Esophagus (tissue), 2 donors: ENCODE measurements at regions not wholly inside any gene's neighbourhood (a gene's known extent, or its start where the extent isn't known, plus 50 kb on each side); places are given as distances from the start of the nearest gene placed in this dataset.
"Not testable (repeated sequence)": the region's sequence is repeated elsewhere in the genome, so short reads cannot be mapped to it uniquely, and the experiment has no call there.

ENCODE experiments used
- H3K27ac ChIP-seq, 2 donors: one replicate each; pipeline ENCODE4 v1.5.1; 2013; ENCODE audit warnings: low read depth in 2 of 2, mild to moderate bottlenecking in 2 of 2, inconsistent platforms in 1 of 2, low read length in 1 of 2, moderate library complexity in 1 of 2
- H3K27me3 ChIP-seq, 2 donors: one replicate each; pipeline ENCODE4 v1.6.1; 2013; ENCODE audit warnings: low read length in 2 of 2, control low read depth in 1 of 2, mild to moderate bottlenecking in 1 of 2; ENCODE audit not compliant: insufficient read depth in 2 of 2, control insufficient read depth in 1 of 2
- H3K36me3 ChIP-seq, 2 donors: one replicate each; pipeline ENCODE4 v1.6.1; 2013; ENCODE audit warnings: low read length in 1 of 2; ENCODE audit not compliant: control insufficient read depth in 2 of 2, insufficient read depth in 2 of 2
- H3K4me1 ChIP-seq, 2 donors: one replicate each; pipeline ENCODE4 v1.6.1; 2013; ENCODE audit warnings: low read length in 1 of 2; ENCODE audit not compliant: control insufficient read depth in 2 of 2, insufficient read depth in 2 of 2
- H3K4me3 ChIP-seq, 2 donors: one replicate each; pipeline ENCODE4 v1.5.1; 2013; ENCODE audit warnings: low read length in 2 of 2, mild to moderate bottlenecking in 2 of 2, low read depth in 1 of 2, moderate library complexity in 1 of 2
- H3K9me3 ChIP-seq, 2 donors: one replicate each; pipeline ENCODE4 v1.6.1; 2013; ENCODE audit warnings: mild to moderate bottlenecking in 2 of 2, low read depth in 1 of 2, low read length in 1 of 2, moderate library complexity in 1 of 2; ENCODE audit not compliant: control insufficient read depth in 2 of 2, insufficient read depth in 1 of 2
- WGBS, 2 donors: extraction: QIAGEN DNeasy Blood & Tissue Kit; methylation state at CpG; one replicate each; pipeline ENCODE4 v1.1.7; 2013; 5-methylcytosine and 5-hydroxymethylcytosine counted together
- donor health status: healthy with polysubstance abuse.
- donor health status: Bipolar disorder and iron deficiency.

DNA sequence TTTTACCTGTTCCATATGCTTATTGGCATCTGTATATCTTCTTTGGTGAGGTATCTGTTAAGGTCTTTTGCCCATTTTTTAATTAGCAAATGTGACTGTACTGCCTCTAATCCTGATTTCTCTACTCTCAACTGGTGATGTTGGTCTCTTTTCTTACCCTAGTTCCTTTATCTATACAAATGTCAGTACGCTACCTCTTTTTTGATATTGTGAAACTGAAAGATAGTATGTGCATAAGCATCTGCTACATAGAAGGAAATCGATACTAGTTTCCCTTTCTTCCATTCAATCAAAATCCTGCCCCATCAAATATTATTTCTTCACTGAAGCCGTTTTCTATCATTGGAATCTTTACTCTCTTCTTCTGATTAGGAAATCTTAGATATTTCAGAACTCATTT, 194.9 kb upstream of the SPOPL start:
- Histone ChIP-seq H3K36me3 (no peaks in the 10 kb centered on the region), H3K4me3 (no peak overlapping the region), H3K27me3 (no peaks in the 10 kb centered on the region), H3K27ac (no peak overlapping the region), H3K9me3 (no peaks in the 10 kb centered on the region), H3K4me1 (no peaks in the 10 kb centered on the region)
- 87 to 88% methylated on average over 3 of the region's 3 CpGs for WGBS, 2 donors

DNA sequence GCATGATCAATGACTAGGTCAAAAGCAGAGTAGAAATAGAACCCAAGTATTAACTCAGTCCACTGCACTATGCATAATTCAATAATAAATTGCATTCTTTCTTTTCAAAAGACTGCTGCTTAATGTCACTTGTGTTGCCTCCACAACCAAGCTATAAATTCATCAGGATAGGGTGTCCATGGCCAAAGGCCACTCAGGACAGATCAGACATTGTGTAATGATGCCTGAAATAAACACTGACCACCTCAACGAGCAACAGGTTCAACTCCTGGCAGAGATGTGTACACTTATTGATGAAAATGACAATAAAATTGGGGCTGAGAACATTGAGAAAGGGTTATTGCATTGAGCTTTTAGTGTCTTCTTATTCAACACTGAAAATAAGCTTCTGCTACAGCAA, 194.5 kb upstream of the SPOPL start:
- Histone ChIP-seq H3K36me3 (no peaks in the 10 kb centered on the region), H3K4me3 (no peak overlapping the region), H3K27me3 (no peaks in the 10 kb centered on the region), H3K9me3 (no peaks in the 10 kb centered on the region), H3K27ac (no peak overlapping the region), H3K4me1 (no peaks in the 10 kb centered on the region)
- 64 to 78% methylated on average over 1 of the region's 1 CpG for WGBS, 2 donors

DNA sequence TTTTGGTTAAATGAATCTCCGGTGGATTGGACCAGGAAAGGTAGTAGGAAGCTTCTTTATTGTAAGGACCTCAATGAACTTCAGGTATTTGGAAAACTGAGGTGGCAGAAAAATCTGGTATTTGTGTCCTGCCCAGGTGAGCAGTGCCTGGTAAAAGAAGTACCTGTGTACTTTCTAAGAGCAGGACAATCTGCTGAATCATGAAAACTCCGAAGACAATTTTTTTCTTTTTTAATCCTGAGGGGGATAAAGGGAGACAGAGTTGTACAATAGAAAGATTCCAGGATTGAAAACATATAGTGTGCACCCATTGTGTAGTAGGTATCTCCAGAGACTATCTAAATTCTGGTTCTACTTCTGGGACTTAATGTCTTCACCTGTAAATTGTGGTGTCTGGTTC, 191.8 kb upstream of the SPOPL start:
- H3K36me3 ChIP-seq = no peaks in the 10 kb centered on the region
- no peak overlapping the region for H3K27ac ChIP-seq
- H3K4me1 ChIP-seq = no peaks in the 10 kb centered on the region
- H3K27me3 ChIP-seq = no peaks in the 10 kb centered on the region
- 86 to 89% methylated on average over 2 of the region's 2 CpGs for WGBS, 2 donors
- H3K4me3 ChIP-seq = no peak overlapping the region
- H3K9me3 ChIP-seq = no peaks in the 10 kb centered on the region

DNA sequence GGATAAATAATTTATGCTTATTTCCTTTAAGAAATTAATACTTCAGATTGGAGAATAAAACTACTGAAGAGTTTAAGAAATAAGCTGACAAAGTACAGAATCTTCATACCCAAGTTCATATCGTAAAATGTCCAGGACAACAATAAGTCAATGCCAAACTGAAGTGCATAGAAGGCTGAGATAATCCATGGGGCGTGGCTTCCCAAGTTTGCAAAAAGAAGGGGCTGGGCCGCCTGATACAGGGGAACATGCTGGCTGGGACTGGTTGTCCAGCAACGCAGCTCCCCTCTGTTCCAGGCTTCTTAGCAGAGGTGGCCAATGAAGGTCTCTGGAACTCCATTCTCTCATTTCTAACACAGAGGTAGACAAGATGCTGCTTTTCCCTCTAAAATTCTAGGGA, 189.5 kb upstream of the SPOPL start:
- Histone ChIP-seq H3K27ac (no peak overlapping the region), H3K4me1 (no peaks in the 10 kb centered on the region), H3K9me3 (no peaks in the 10 kb centered on the region), H3K27me3 (no peaks in the 10 kb centered on the region), H3K36me3 (no peaks in the 10 kb centered on the region), H3K4me3 (no peak overlapping the region)
- 76 to 81% methylated on average over 4 of the region's 4 CpGs for WGBS, 2 donors

DNA sequence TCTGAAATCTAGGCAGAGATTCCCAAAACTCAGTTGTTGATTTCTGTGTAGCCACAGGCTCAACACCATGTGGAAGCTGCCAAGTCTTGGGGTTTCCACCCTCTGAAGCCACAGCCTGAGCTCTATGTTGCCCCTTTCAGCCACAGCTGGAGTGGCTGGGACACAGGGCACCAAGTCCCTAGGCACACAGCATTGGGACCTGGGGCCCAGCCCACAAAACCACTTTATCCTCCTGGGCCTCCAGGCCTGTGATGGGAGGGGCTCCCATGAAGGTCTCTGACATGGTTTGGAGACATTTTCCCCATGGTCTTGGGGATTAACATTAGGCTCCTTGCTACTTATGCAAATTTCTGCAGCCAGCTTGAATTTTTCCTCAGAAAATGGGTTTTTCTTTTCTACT, 186.0 kb upstream of the SPOPL start:
- H3K9me3 ChIP-seq, H3K27me3 ChIP-seq, H3K36me3 ChIP-seq, H3K27ac ChIP-seq, H3K4me3 ChIP-seq, H3K4me1 ChIP-seq: not testable (repeated sequence)

DNA sequence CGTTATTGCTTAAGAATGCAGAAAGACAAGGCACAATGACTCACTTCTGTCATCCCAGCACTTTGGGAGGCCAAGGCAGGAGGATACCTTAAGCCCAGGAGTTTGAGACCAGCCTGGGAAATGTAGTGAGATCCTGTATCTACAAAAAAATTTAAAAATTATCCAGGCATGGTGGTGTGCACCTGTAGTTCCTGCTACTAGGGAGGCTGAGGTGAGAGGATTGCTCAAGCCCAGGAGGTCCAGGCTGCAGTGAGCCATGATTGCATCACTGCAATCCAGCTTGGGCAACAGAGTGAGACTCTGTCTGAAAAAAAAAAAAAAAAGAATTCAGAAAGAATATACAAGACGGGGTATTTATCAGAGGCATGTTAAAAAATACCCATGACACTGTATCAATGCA, 182.0 kb upstream of the SPOPL start:
- H3K27ac ChIP-seq = no peak overlapping the region
- no peaks in the 10 kb centered on the region for H3K36me3 ChIP-seq
- H3K4me1 ChIP-seq = no peaks in the 10 kb centered on the region
- peaks cover 0 to 2% of the 10 kb centered on the region in 2 donors for H3K9me3 ChIP-seq
- 69 to 80% methylated on average over 2 of the region's 2 CpGs for WGBS, 2 donors
- no peak overlapping the region for H3K4me3 ChIP-seq
- no peaks in the 10 kb centered on the region for H3K27me3 ChIP-seq

DNA sequence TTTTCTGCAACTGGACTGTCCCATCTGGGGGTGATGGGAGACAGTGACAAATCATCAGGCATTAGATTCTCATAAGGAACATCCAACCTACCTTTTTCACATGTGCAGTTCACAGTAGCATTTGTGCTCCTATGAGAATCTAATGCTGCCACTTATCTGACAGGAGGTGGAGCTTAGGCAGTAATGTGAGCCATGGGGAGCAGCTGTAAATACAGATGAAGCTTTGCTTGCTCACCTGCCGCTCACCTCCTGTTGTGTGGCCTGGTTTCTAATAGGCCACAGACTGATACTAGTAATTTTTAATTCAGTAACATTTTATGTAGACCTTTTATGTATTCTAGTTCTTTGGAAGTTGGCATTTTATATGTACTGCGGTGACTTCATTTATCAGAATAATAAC, 180.1 kb upstream of the SPOPL start:
- Histone ChIP-seq H3K9me3 (peaks cover 0 to 2% of the 10 kb centered on the region in 2 donors), H3K4me3 (no peak overlapping the region), H3K27ac (no peak overlapping the region), H3K27me3 (no peaks in the 10 kb centered on the region), H3K36me3 (no peaks in the 10 kb centered on the region), H3K4me1 (no peaks in the 10 kb centered on the region)
- WGBS, 2 donors = 79 to 88% methylated on average over 2 of the region's 2 CpGs

DNA sequence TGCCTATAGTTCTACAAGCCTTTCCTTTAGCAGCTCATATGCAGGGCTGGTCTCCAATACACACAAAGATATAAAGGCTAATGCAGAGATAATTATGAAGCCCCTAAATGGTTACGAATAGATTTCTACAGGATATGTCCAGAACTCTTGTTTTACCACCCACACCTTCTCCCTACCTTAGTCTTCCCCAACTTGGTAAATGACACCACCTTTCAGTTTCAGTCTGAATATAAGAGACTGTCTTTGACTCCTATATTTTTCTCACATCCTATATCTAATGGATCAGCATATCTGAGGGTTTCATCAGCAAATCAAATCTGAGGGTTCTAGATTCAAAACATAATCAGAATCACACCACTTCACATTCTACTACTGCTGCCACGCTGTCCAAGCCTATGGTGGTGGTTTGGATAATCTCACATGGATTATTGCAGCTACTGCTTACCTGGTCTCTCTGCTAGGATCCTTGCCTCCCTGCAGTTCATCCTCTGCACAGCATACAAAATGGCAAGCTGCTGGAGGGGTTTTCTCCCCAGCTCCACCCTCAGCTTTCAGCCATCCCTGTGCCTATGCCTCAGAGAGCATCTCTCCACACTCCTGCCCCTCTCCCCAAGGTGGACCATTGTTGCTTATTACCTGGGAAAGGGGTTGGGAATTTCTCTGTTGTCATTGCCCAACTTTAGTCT, 178.0 kb upstream of the SPOPL start:
- Histone ChIP-seq H3K27ac (no peak overlapping the region), H3K27me3 (no peaks in the 10 kb centered on the region), H3K9me3 (peaks cover 0 to 2% of the 10 kb centered on the region in 2 donors), H3K4me3 (no peak overlapping the region), H3K36me3 (no peaks in the 10 kb centered on the region), H3K4me1 (no peaks in the 10 kb centered on the region)
- WGBS, 2 donors = 88 to 93% methylated on average over 2 of the region's 2 CpGs

DNA sequence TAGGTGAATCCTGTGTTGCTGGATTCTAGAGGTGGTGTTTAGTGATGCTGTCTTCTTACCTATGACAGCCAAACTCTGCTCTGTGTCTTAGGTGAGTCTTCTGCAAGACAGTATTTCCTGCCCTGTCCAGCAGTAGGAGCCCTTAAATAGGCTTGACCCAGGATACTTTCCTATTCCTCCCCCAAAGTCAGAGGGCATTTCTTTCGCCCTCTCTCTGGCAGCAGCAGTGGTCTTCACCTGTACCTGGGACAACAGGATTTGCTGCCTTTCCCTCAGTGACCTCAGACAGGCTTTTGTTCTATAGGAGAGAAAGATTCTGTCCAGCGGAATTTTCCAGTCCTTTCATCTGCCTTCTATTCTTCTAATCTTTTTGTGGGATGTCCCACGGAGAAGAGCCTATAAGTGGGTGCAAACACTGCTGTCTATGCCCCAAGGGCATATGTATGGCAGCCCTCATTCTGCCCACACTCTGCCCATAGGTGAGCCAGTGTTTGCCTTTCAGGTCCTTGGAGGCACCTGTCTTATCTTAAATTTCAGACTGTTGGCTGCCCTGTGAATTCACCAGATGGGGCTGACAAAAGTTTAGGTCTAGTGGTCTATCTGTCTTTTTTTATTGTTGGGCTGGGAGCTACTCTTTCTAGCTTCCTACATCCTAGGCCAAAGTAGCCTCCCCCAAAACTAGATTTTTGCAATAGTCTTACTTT, 177.3 kb upstream of the SPOPL start:
- no peaks in the 10 kb centered on the region for H3K36me3 ChIP-seq
- H3K4me1 ChIP-seq = no peaks in the 10 kb centered on the region
- H3K9me3 ChIP-seq = peaks cover 0 to 2% of the 10 kb centered on the region in 2 donors
- no peak overlapping the region for H3K4me3 ChIP-seq
- H3K27me3 ChIP-seq = no peaks in the 10 kb centered on the region
- 82 to 85% methylated on average over 3 of the region's 3 CpGs for WGBS, 2 donors
- H3K27ac ChIP-seq = no peak overlapping the region

DNA sequence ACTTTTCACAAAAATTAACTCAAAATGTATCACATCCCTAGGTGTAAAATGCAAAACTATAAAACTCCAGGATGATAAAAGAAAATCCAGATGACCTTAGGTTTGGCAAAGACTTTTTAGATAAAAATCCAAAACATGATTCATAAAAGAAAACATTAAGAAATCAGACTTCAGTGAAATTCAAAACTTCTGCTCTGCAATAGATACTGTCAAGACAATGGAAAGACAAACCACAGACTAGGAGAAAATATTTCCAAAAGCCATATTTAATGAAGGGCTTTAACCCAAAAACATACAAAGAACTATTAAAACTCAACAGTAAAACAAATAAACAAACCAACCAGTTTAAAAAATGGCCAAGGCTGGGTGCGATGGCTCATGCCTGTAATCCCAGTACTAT, 173.6 kb upstream of the SPOPL start:
- no peaks in the 10 kb centered on the region for H3K4me1 ChIP-seq
- H3K9me3 ChIP-seq = peaks cover 0 to 2% of the 10 kb centered on the region in 2 donors
- no peak overlapping the region for H3K4me3 ChIP-seq
- no peaks in the 10 kb centered on the region for H3K36me3 ChIP-seq
- H3K27ac ChIP-seq = no peak overlapping the region
- H3K27me3 ChIP-seq = no peaks in the 10 kb centered on the region
- 89 to 90% methylated on average over 1 of the region's 1 CpG for WGBS, 2 donors
